PC-9 (cell line): ENCODE measurements at regions not wholly inside any gene's neighbourhood (a gene's known extent, or its start where the extent isn't known, plus 50 kb on each side); places are given as distances from the start of the nearest gene placed in this dataset.
A peak's percentile ranks its signal among the peaks of the same experiment; 100 is the strongest.

Experiments used
- BruUV-seq: library from RNA; stranded (reverse); fragments of 400-500 nt; replicated peaks from 2 replicates; lab custom pipeline; 2021; lab: Mats Ljungman, UMichigan
- CTCF ChIA-PET: fragments of 300-600 bp; sonication (Branson Sonifier 250); formaldehyde crosslinking; loops from one replicate; lab custom pipeline; 2022; ENCODE audit warnings: antibody characterized with exemption; lab: Charles Lee
- POLR2A ChIA-PET: fragments of 300-600 bp; sonication (Branson Sonifier 250); formaldehyde crosslinking; loops from one replicate; lab custom pipeline; 2022; ENCODE audit warnings: antibody characterized with exemption; ENCODE audit not compliant: unreplicated experiment; lab: Charles Lee
- DNase-seq, 2 experiments: peaks; one replicate each; pipeline versions ENCODE4 v3.0.0 to v3.0.0-alpha.2; 2015 to 2022; ENCODE audit warnings: mixed read lengths in 1 of 2
- H2AFZ ChIP-seq: fragments of 200-600 bp; sonication (generic); 2 replicates; pipeline ENCODE4 v1.8.1; 2017; ENCODE audit warnings: antibody characterized with exemption
- H3F3A ChIP-seq: fragments of 200-600 bp; sonication (generic); 2 replicates; pipeline ENCODE4 v1.8.1; 2017; ENCODE audit warnings: antibody characterized with exemption, mild to moderate bottlenecking, low read depth; ENCODE audit not compliant: insufficient read depth
- H3K27ac ChIP-seq: fragments of 200-600 bp; sonication (generic); 2 replicates; pipeline ENCODE4 v1.6.1; 2016; ENCODE audit warnings: mixed run types
- H3K27me3 ChIP-seq: fragments of 200-600 bp; sonication (generic); 2 replicates; pipeline ENCODE4 v1.6.1; 2016; ENCODE audit warnings: low read depth, mixed run types; ENCODE audit not compliant: insufficient read depth
- H3K36me3 ChIP-seq: fragments of 200-600 bp; sonication (generic); 2 replicates; pipeline ENCODE4 v1.6.1; 2016; ENCODE audit warnings: low read depth, mixed run types
- H3K4me1 ChIP-seq: fragments of 200-600 bp; sonication (generic); replicated peaks from 2 replicates; pipeline ENCODE4 v1.6.1; 2016; ENCODE audit warnings: mixed run types; ENCODE audit not compliant: insufficient read depth
- H3K4me2 ChIP-seq: fragments of 200-600 bp; sonication (generic); 2 replicates; pipeline ENCODE4 v1.6.1; 2017; ENCODE audit warnings: mixed run types
- H3K4me3 ChIP-seq: fragments of 200-600 bp; sonication (generic); 2 replicates; pipeline ENCODE4 v1.6.1; 2016; ENCODE audit warnings: mixed run types
- H3K79me2 ChIP-seq: fragments of 200-600 bp; sonication (generic); 2 replicates; pipeline ENCODE4 v1.6.1; 2017; ENCODE audit warnings: low read depth, mixed run types
- H3K9me2 ChIP-seq: fragments of 200-600 bp; sonication (generic); 2 replicates; pipeline ENCODE4 v1.8.1; 2017; ENCODE audit warnings: mild to moderate bottlenecking; ENCODE audit not compliant: insufficient read depth
- H3K9me3 ChIP-seq: fragments of 200-600 bp; sonication (generic); 2 replicates; pipeline ENCODE4 v1.8.1; 2016; ENCODE audit warnings: low read depth; ENCODE audit not compliant: insufficient read depth
- H4K20me1 ChIP-seq: fragments of 200-600 bp; sonication (generic); 2 replicates; pipeline ENCODE4 v1.8.1; 2017; ENCODE audit not compliant: insufficient read depth
- CTCF ChIP-seq: fragments of 200-600 bp; sonication (generic); conservative IDR thresholded peaks from 2 replicates; pipeline ENCODE4 v1.6.1; 2017; ENCODE audit warnings: mixed run types, antibody characterized with exemption, mild to moderate bottlenecking, moderate library complexity
- EZH2 ChIP-seq: fragments of 200-600 bp; sonication (generic); IDR thresholded peaks from 2 replicates; pipeline ENCODE4 v1.8.0; 2017; ENCODE audit warnings: antibody characterized with exemption, low read depth
- intact Hi-C: fragments of 100-400 bp; cut with micrococcal nuclease; formaldehyde crosslinking; loops from one replicate; pipeline ENCODE4 v1.10.0; 2022; ENCODE audit not compliant: unreplicated experiment

DNA sequence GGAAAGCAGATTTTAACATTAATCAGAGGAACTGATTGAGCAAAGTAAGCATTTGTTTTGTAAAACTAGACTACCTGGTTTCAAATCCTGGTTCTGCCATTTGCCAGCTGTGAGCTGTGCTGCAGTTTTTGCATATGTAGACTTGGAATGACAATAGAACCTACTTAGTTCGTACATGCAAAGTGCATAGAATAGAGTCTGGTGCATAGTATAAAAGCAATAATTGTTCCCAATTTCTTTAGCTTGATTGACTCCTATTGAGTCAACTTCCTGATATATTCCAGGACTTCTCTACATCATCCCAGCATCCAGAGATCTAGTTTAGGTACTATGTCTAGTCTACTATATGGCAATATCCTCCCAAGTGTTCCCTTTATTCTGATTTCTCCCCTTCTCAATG lies 144.4 kb upstream of the FGGY start:
- no peak for DNase-seq
- Histone ChIP-seq H3K9me2 (no peaks in the 10 kb centered on the region), H3K4me2 (0 out of 2 replicates have a peak overlapping the region, but pooled peaks have one; percentile 93), H3F3A (peaks cover 34% of the 10 kb centered on the region), H3K27me3 (no peaks in the 10 kb centered on the region), H3K9me3 (no peaks in the 10 kb centered on the region), H3K36me3 (no peaks in the 10 kb centered on the region), H4K20me1 (no peaks in the 10 kb centered on the region), H3K79me2 (no peaks in the 10 kb centered on the region), H3K4me1 (peaks cover 72% of the 10 kb centered on the region), H2AFZ (no peak overlapping the region), H3K4me3 (no peak overlapping the region), H3K27ac (peak overlapping the region; percentile 72)
- no TSS peak for BruUV-seq
- ChIA-PET POLR2A (no interaction called here), CTCF (no interaction called here)
- TF ChIP-seq EZH2 (no peak), CTCF (no peak)
- intact Hi-C loops, result loop anchor here (1.0 kb wide), 1 partner anchor 547 kb away; no protein-coding TSS in a partner anchor

- Histone ChIP-seq H3K9me2 (no peaks in the 10 kb centered on the region), H3K79me2 (no peaks in the 10 kb centered on the region), H3K4me3 (no peak overlapping the region), H3K4me2 (no peak overlapping the region), H3K27me3 (no peaks in the 10 kb centered on the region), H3K4me1 (peaks cover 56% of the 10 kb centered on the region), H3F3A (peaks cover 28% of the 10 kb centered on the region), H3K27ac (no peak overlapping the region), H4K20me1 (no peaks in the 10 kb centered on the region), H2AFZ (no peak overlapping the region), H3K36me3 (no peaks in the 10 kb centered on the region), H3K9me3 (peaks cover 17% of the 10 kb centered on the region; the same call in 1 of the 2 replicates)
- BruUV-seq, result no TSS peak
- TF ChIP-seq EZH2 (no peak), CTCF (no peak)
- intact Hi-C loops, result no loop called here
- ChIA-PET CTCF (no interaction called here), POLR2A (interaction anchor here (0.5 kb wide), 1 partner anchor 60 kb away, joined by 3 read pairs; no protein-coding TSS in a partner anchor)
- no peak for DNase-seq
Measured at GRCh38 chr1:59154401-59154800, 142.5 kb upstream of the FGGY start.

GRCh38 chr1:59155351-59155750 lies 141.5 kb upstream of the FGGY start:
- no peak for DNase-seq
- Histone ChIP-seq H3K9me2 (no peaks in the 10 kb centered on the region), H4K20me1 (no peaks in the 10 kb centered on the region), H3K4me3 (no peak overlapping the region), H3F3A (peaks cover 21% of the 10 kb centered on the region), H3K4me1 (peaks cover 47% of the 10 kb centered on the region), H3K27ac (no peak overlapping the region), H3K79me2 (no peaks in the 10 kb centered on the region), H3K27me3 (no peaks in the 10 kb centered on the region), H3K9me3 (peaks cover 17% of the 10 kb centered on the region; the same call in 1 of the 2 replicates), H2AFZ (no peak overlapping the region), H3K4me2 (no peak overlapping the region), H3K36me3 (no peaks in the 10 kb centered on the region)
- BruUV-seq, result no TSS peak
- intact Hi-C loops, result no loop called here
- CTCF ChIA-PET, result no interaction called here
- POLR2A ChIA-PET, result no interaction called here
- no peak for TF ChIP-seq CTCF
- no peak for TF ChIP-seq EZH2
